K562 (cell line): ENCODE measurements at regions not wholly inside any gene's neighbourhood (a gene's known extent, or its start where the extent isn't known, plus 50 kb on each side); places are given as distances from the start of the nearest gene placed in this dataset.

Source experiments
- ATAC-seq: fragments of 200-7000 bp; cut with Tn5 transposase; 3 replicates; pipeline ENCODE4 v1.9.1; 2020; ENCODE audit warnings: moderate library complexity
- BruUV-seq: library from RNA; stranded (reverse); fragments of 400-500 nt; replicated peaks from 2 replicates; lab custom pipeline; 2021; lab: Mats Ljungman, UMichigan
- CTCF ChIA-PET: fragments of 300-600 bp; formaldehyde crosslinking; extraction: SDS; loops from one replicate; lab custom pipeline; 2021; ENCODE audit warnings: low intra/inter-chr PET ratio; lab: Yijun Ruan, JAX
- POLR2A ChIA-PET: fragments of 300-600, 350-650 bp; sonication (Branson Sonifier 250); formaldehyde crosslinking; extraction: SDS; loops from one replicate; lab custom pipeline; 2021; ENCODE audit warnings: antibody characterized with exemption, inconsistent platforms; lab: Yijun Ruan, JAX
- DNase-seq, 4 experiments: peaks; one replicate each; pipeline versions ENCODE4 v3.0.0 to v3.0.0-alpha.2; 2011 to 2018; ENCODE audit warnings: low spot score in 3 of 4, mixed read lengths in 3 of 4; ENCODE audit errors: extremely low read depth in 1 of 4
- FAIRE-seq: peaks from 2 replicates; lab custom pipeline; 2011; peaks lifted over from hg19 to GRCh38; lab: Jason Lieb, UNC
- H2AFZ ChIP-seq: 2 replicates; pipeline ENCODE4 v1.6.0; 2011; ENCODE audit warnings: low read depth, low read length, control low read depth, inconsistent platforms
- H3K27ac ChIP-seq: fragments of 200-600 bp; 3 replicates; pipeline ENCODE4 v1.8.0; 2011; ENCODE audit warnings: low read depth, mild to moderate bottlenecking, control low read depth, inconsistent platforms, low read length, moderate library complexity, mixed read lengths; ENCODE audit errors: extremely low read depth
- H3K27me3 ChIP-seq, 2 experiments: fragments of 300-600 bp in 1 of 2; 2 replicates in 1 of 2; 3 replicates in 1 of 2; pipeline versions ENCODE4 v1.6.0 to v1.8.0; 2011; ENCODE audit warnings: inconsistent platforms in 2 of 2, low read length in 2 of 2, mild to moderate bottlenecking in 1 of 2, mixed read lengths in 1 of 2, moderate library complexity in 1 of 2; ENCODE audit not compliant: control insufficient read depth in 2 of 2, insufficient read depth in 2 of 2
- H3K36me3 ChIP-seq: fragments of 300-600 bp; 3 replicates; pipeline ENCODE4 v1.8.0; 2011; ENCODE audit warnings: mild to moderate bottlenecking, low read length, inconsistent platforms; ENCODE audit not compliant: control insufficient read depth, insufficient read depth
- H3K4me1 ChIP-seq, 2 experiments: fragments of 200-600 bp in 1 of 2; replicated peaks in 1 of 2; 2 replicates in 1 of 2; 3 replicates in 1 of 2; pipeline versions ENCODE4 v1.5.1 to v1.8.0; 2011; ENCODE audit warnings: inconsistent platforms in 2 of 2, low read length in 2 of 2, mild to moderate bottlenecking in 1 of 2, mixed read lengths in 1 of 2, moderate library complexity in 1 of 2; ENCODE audit not compliant: control insufficient read depth in 2 of 2, insufficient read depth in 2 of 2
- H3K4me2 ChIP-seq: 2 replicates; pipeline ENCODE4 v1.6.1; 2011; ENCODE audit warnings: low read length, control low read depth, inconsistent platforms, mixed read lengths; ENCODE audit not compliant: insufficient read depth
- H3K4me3 ChIP-seq: fragments of 200-600 bp; sonication (generic), shearing (Covaris generic); 2 replicates; pipeline ENCODE4 v1.5.1; 2016; ENCODE audit warnings: control low read depth, inconsistent platforms
- H3K79me2 ChIP-seq: fragments of 200-600 bp; 3 replicates; pipeline ENCODE4 v1.8.0; 2011; ENCODE audit warnings: low read length, inconsistent platforms; ENCODE audit not compliant: control insufficient read depth, insufficient read depth
- H3K9ac ChIP-seq, 2 experiments: 2 replicates each; pipeline versions ENCODE4 v1.6.0 to v1.6.1; 2011; ENCODE audit warnings: low read depth in 2 of 2, low read length in 2 of 2, control low read depth in 1 of 2, inconsistent platforms in 1 of 2, mild to moderate bottlenecking in 1 of 2, mixed read lengths in 1 of 2; ENCODE audit not compliant: insufficient read depth in 1 of 2
- H3K9me1 ChIP-seq: one replicate; pipeline ENCODE4 v1.6.0; 2011; ENCODE audit warnings: inconsistent platforms, mild to moderate bottlenecking, low read length, moderate library complexity; ENCODE audit not compliant: control insufficient read depth, insufficient read depth
- H3K9me3 ChIP-seq: replicated peaks from 2 replicates; pipeline ENCODE4 v1.5.1; 2011; ENCODE audit warnings: low read depth, low read length, inconsistent platforms; ENCODE audit not compliant: control insufficient read depth, insufficient read depth
- H4K20me1 ChIP-seq: replicated peaks from 2 replicates; pipeline ENCODE4 v1.6.1; 2011; ENCODE audit warnings: low read length, inconsistent platforms, mixed read lengths; ENCODE audit not compliant: control insufficient read depth, insufficient read depth
- CUX1 ChIP-seq: fragments of 200-800 bp; sonication (Bioruptor generic); IDR thresholded peaks from 2 replicates; pipeline ENCODE4 v1.6.1; 2016; ENCODE audit warnings: missing genetic modification characterization, missing compliant biosample characterization
- SMAD4 ChIP-seq: fragments of 250-450 bp; sonication (Bioruptor Pico); conservative IDR thresholded peaks from 2 replicates; pipeline ENCODE4 v1.8.0; 2021; ENCODE audit warnings: inconsistent platforms, mild to moderate bottlenecking, moderate library complexity
- YY1 ChIP-seq, 3 experiments: IDR thresholded peaks; 2 replicates each; pipeline ENCODE4 v1.6.1; 2011; ENCODE audit warnings: low read length in 2 of 3, mild to moderate bottlenecking in 2 of 3, moderate library complexity in 2 of 3, borderline replicate concordance in 1 of 3, control low read depth in 1 of 3, low read depth in 1 of 3; ENCODE audit not compliant: insufficient read depth in 3 of 3, insufficient replicate concordance in 2 of 3, control insufficient read depth in 1 of 3, insufficient read length in 1 of 3; ENCODE audit errors: extremely low read depth in 1 of 3
- ZC3H11A ChIP-seq: IDR thresholded peaks from 2 replicates; pipeline ENCODE4 v1.6.1; 2012; ENCODE audit warnings: low read depth, low read length, improper control_type of control experiment
- ZNF76 ChIP-seq: fragments of 250-450 bp; sonication (Bioruptor Pico); IDR thresholded peaks from 2 replicates; pipeline ENCODE4 v1.4.0; 2020; ENCODE audit warnings: mild to moderate bottlenecking, moderate library complexity, borderline replicate concordance
- WGBS: fragments of 100-300 bp; shearing (Covaris generic); methylation state at CpG from one replicate; pipeline ENCODE4 v1.1.6; 2016; ENCODE audit warnings: low coverage, mixed read lengths; ENCODE audit not compliant: insufficient coverage; ENCODE audit errors: missing lambda C conversion rate; 5-methylcytosine and 5-hydroxymethylcytosine counted together
- in situ Hi-C: fragments of 300-500 bp; cut with MboI; formaldehyde crosslinking; loops from 4 replicates; pipeline ENCODE4 v1.15.0; 2018; ENCODE audit warnings: inconsistent platforms, mixed read lengths
- intact Hi-C: fragments of 100-400 bp; cut with micrococcal nuclease; formaldehyde crosslinking; loops from 2 replicates; pipeline ENCODE4 v1.14.2; 2022
- TF ChIP-seq, protein P1 (sequence below): fragments of 450-650 bp; IDR thresholded peaks from 2 replicates; pipeline ENCODE4 v1.7.1; 2018; ENCODE audit warnings: mild to moderate bottlenecking, low read depth; ENCODE audit not compliant: partially characterized antibody
- TF ChIP-seq, protein P2 (sequence below): fragments of 200-800 bp; sonication (Bioruptor generic); IDR thresholded peaks from 2 replicates; pipeline ENCODE4 v1.6.1; 2017; ENCODE audit warnings: missing genetic modification characterization, missing compliant biosample characterization

DNA sequence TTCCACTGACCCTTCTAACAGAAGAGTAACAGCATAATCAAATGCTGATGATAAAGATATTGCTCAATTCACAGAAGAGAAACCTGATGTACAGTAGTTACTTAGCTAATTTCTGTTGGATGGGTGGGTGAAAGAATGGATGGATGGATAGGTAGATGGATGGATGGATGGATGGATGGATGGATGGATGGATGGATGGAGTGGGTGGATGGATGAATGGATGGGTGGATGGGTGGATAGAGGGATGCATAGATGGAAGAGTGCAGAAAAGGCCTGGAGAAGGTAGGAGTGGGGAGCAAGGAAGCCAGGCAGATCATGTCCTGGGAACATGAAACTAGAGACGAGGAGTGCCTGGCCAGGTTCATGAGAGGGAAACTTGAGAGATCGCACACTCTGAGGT is 520.9 kb downstream of the BCL11B start:
- Histone ChIP-seq H3K27me3 (no peaks in the 10 kb centered on the region), H3K36me3 (no peaks in the 10 kb centered on the region), H3K4me1 (no peaks in the 10 kb centered on the region), H3K9me3 (no peaks in the 10 kb centered on the region), H2AFZ (no peak overlapping the region), H4K20me1 (no peaks in the 10 kb centered on the region), H3K4me3 (no peak overlapping the region), H3K79me2 (no peaks in the 10 kb centered on the region), H3K4me2 (no peak overlapping the region), H3K9ac (no peak overlapping the region), H3K27ac (no peak overlapping the region)
- CTCF ChIA-PET: no interaction called here
- DNase-seq (no peak), ATAC-seq (no peak), FAIRE-seq (no peak)
- in situ Hi-C loops: no loop called here
- POLR2A ChIA-PET: no interaction called here
- 7% methylated on average over 2 of the region's 2 CpGs for WGBS
- no peak for TF ChIP-seq YY1 (IDR thresholded peaks at IDR 0.05; ENCODE audit: borderline replicate concordance in 1 of 3, control insufficient read depth in 1 of 3, extremely low read depth in 1 of 3, insufficient read depth in 3 of 3, insufficient read length in 1 of 3, insufficient replicate concordance in 2 of 3, low read depth in 1 of 3, low read length in 2 of 3)
- TF ChIP-seq, protein P1, sequence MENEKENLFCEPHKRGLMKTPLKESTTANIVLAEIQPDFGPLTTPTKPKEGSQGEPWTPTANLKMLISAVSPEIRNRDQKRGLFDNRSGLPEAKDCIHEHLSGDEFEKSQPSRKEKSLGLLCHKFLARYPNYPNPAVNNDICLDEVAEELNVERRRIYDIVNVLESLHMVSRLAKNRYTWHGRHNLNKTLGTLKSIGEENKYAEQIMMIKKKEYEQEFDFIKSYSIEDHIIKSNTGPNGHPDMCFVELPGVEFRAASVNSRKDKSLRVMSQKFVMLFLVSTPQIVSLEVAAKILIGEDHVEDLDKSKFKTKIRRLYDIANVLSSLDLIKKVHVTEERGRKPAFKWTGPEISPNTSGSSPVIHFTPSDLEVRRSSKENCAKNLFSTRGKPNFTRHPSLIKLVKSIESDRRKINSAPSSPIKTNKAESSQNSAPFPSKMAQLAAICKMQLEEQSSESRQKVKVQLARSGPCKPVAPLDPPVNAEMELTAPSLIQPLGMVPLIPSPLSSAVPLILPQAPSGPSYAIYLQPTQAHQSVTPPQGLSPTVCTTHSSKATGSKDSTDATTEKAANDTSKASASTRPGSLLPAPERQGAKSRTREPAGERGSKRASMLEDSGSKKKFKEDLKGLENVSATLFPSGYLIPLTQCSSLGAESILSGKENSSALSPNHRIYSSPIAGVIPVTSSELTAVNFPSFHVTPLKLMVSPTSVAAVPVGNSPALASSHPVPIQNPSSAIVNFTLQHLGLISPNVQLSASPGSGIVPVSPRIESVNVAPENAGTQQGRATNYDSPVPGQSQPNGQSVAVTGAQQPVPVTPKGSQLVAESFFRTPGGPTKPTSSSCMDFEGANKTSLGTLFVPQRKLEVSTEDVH: no peak
- no peak for TF ChIP-seq SMAD4 (CRISPR knock-in tag)
- no peak for TF ChIP-seq ZC3H11A
- TF ChIP-seq, protein P2, sequence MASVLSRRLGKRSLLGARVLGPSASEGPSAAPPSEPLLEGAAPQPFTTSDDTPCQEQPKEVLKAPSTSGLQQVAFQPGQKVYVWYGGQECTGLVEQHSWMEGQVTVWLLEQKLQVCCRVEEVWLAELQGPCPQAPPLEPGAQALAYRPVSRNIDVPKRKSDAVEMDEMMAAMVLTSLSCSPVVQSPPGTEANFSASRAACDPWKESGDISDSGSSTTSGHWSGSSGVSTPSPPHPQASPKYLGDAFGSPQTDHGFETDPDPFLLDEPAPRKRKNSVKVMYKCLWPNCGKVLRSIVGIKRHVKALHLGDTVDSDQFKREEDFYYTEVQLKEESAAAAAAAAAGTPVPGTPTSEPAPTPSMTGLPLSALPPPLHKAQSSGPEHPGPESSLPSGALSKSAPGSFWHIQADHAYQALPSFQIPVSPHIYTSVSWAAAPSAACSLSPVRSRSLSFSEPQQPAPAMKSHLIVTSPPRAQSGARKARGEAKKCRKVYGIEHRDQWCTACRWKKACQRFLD: no peak
- TF ChIP-seq CUX1 (CRISPR knock-in tag): no peak
- TF ChIP-seq ZNF76 (CRISPR knock-in tag): no peak
- TF ChIP-seq, all 486 proteins: peak for 0
- no peaks in the 10 kb centered on the region for H3K9me1 ChIP-seq
- intact Hi-C loops: no loop called here
- BruUV-seq: no TSS peak
